ENCODE measurements at regions not wholly inside any gene's neighbourhood (a gene's known extent, or its start where the extent isn't known, plus 50 kb on each side); places are given as distances from the start of the nearest gene placed in this dataset.

- no peak for TF ChIP-seq POLR2AphosphoS5 (IDR thresholded peaks at IDR 0.05; ENCODE audit: low read depth, low read length)
- no peak for TF ChIP-seq TAF1 (IDR thresholded peaks at IDR 0.05; ENCODE audit: borderline replicate concordance, insufficient read depth, low read length)
Observed at GRCh38 chr11:112401036-112401769, 140.5 kb upstream of the PLET1 start.
